Glutamatergic neuron (in vitro differentiated cells): ENCODE measurements at regions not wholly inside any gene's neighbourhood (a gene's known extent, or its start where the extent isn't known, plus 50 kb on each side); places are given as distances from the start of the nearest gene placed in this dataset.

Experiments used
- DNase-seq: peaks from one replicate; pipeline ENCODE4 v3.0.0; 2022
- H3K27ac Mint-ChIP-seq: one replicate; pipeline ENCODE4 v1.8.0; 2020; ENCODE audit warnings: mild to moderate bottlenecking, mixed read lengths, inconsistent platforms; ENCODE audit not compliant: unreplicated experiment
- H3K27me3 Mint-ChIP-seq: one replicate; pipeline ENCODE4 v1.8.0; 2020; ENCODE audit warnings: mild to moderate bottlenecking, moderate library complexity, mixed read lengths, inconsistent platforms; ENCODE audit not compliant: unreplicated experiment
- H3K36me3 Mint-ChIP-seq: one replicate; pipeline ENCODE4 v1.8.0; 2020; ENCODE audit warnings: mild to moderate bottlenecking, mixed read lengths, inconsistent platforms; ENCODE audit not compliant: unreplicated experiment
- H3K4me1 Mint-ChIP-seq: one replicate; pipeline ENCODE4 v1.8.0; 2020; ENCODE audit warnings: mild to moderate bottlenecking, low read depth, mixed read lengths, inconsistent platforms; ENCODE audit not compliant: unreplicated experiment
- H3K4me3 Mint-ChIP-seq: one replicate; pipeline ENCODE4 v1.8.0; 2020; ENCODE audit warnings: mild to moderate bottlenecking, mixed read lengths, inconsistent platforms; ENCODE audit not compliant: unreplicated experiment
- H3K9me3 Mint-ChIP-seq: one replicate; pipeline ENCODE4 v1.8.0; 2020; ENCODE audit warnings: mild to moderate bottlenecking, moderate library complexity, mixed read lengths, inconsistent platforms; ENCODE audit not compliant: unreplicated experiment
- TF ChIP-seq, protein P1 (sequence below): fragments of 200-600 bp; sonication (generic); IDR thresholded peaks from one replicate; pipeline ENCODE4 v1.5.0; 2021; ENCODE audit not compliant: partially characterized antibody, unreplicated experiment

- no peak for DNase-seq
- H3K4me1 Mint-ChIP-seq, result peaks cover 39% of the 10 kb centered on the region
- TF ChIP-seq, protein P1, sequence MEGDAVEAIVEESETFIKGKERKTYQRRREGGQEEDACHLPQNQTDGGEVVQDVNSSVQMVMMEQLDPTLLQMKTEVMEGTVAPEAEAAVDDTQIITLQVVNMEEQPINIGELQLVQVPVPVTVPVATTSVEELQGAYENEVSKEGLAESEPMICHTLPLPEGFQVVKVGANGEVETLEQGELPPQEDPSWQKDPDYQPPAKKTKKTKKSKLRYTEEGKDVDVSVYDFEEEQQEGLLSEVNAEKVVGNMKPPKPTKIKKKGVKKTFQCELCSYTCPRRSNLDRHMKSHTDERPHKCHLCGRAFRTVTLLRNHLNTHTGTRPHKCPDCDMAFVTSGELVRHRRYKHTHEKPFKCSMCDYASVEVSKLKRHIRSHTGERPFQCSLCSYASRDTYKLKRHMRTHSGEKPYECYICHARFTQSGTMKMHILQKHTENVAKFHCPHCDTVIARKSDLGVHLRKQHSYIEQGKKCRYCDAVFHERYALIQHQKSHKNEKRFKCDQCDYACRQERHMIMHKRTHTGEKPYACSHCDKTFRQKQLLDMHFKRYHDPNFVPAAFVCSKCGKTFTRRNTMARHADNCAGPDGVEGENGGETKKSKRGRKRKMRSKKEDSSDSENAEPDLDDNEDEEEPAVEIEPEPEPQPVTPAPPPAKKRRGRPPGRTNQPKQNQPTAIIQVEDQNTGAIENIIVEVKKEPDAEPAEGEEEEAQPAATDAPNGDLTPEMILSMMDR, result no peak
- peak overlapping the region; percentile 82 for H3K27ac Mint-ChIP-seq
- peaks cover 13% of the 10 kb centered on the region for H3K36me3 Mint-ChIP-seq
- H3K4me3 Mint-ChIP-seq, result peak overlapping the region; percentile 50
- peaks cover 5% of the 10 kb centered on the region for H3K27me3 Mint-ChIP-seq
- peaks cover 18% of the 10 kb centered on the region for H3K9me3 Mint-ChIP-seq
These were observed 333.8 kb upstream of the UMPS start for GRCh38 chr3:124396339-124396950.

GRCh38 chr3:124397088-124397487, 333.2 kb upstream of the UMPS start:
- Mint-ChIP-seq H3K27me3 (peaks cover 6% of the 10 kb centered on the region), H3K27ac (peak overlapping the region; percentile 82), H3K9me3 (peaks cover 21% of the 10 kb centered on the region)

GRCh38 chr3:124398594-124398993, 331.7 kb upstream of the UMPS start:
- Mint-ChIP-seq H3K27ac (no peak overlapping the region), H3K27me3 (peaks cover 6% of the 10 kb centered on the region), H3K9me3 (peaks cover 25% of the 10 kb centered on the region), H3K4me1 (peaks cover 59% of the 10 kb centered on the region), H3K36me3 (peaks cover 11% of the 10 kb centered on the region), H3K4me3 (no peak overlapping the region)
- TF ChIP-seq, protein P1, result no peak
- DNase-seq, result no peak

More at GRCh38 chr3:124397088-124397487, 333.2 kb upstream of the UMPS start:
- DNase-seq, result no peak
- peaks cover 11% of the 10 kb centered on the region for H3K36me3 Mint-ChIP-seq
- TF ChIP-seq, protein P1, result no peak
- peaks cover 45% of the 10 kb centered on the region for H3K4me1 Mint-ChIP-seq
- H3K4me3 Mint-ChIP-seq, result peak overlapping the region; percentile 70

DNA sequence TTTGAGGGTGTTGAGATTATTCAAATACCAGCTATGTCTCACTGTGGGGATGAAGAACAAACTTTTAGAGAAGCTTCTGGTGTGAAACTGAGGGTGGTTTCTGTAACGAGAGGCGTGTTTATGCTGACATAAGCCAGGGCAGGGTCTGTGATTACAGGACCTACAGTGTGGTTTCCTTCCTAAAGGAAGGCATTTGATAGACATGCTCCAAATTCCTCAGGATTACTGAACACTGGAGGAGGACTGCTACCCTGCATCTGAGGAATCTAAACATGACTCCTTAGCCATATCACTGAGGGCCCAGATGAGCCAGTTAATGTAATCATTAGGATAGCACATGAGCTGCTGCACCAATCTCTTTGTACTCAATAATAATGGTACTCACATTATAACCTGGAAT, 328.4 kb upstream of the UMPS start:
- no peak overlapping the region for H3K4me3 Mint-ChIP-seq
- H3K36me3 Mint-ChIP-seq, result peaks cover 19% of the 10 kb centered on the region
- TF ChIP-seq, protein P1, result no peak
- H3K27me3 Mint-ChIP-seq, result peaks cover 4% of the 10 kb centered on the region
- peak overlapping the region; percentile 72 for H3K27ac Mint-ChIP-seq
- peaks cover 20% of the 10 kb centered on the region for H3K9me3 Mint-ChIP-seq
- DNase-seq, result no peak
- H3K4me1 Mint-ChIP-seq, result peaks cover 33% of the 10 kb centered on the region

GRCh38 chr3:124402791-124403190, 327.5 kb upstream of the UMPS start:
- peaks cover 19% of the 10 kb centered on the region for H3K36me3 Mint-ChIP-seq
- peak; percentile 23 for DNase-seq
- TF ChIP-seq, protein P1, result no peak
- peak overlapping the region; percentile 58 for H3K4me3 Mint-ChIP-seq
- peak overlapping the region; percentile 77 for H3K27ac Mint-ChIP-seq
- peaks cover 20% of the 10 kb centered on the region for H3K9me3 Mint-ChIP-seq
- H3K27me3 Mint-ChIP-seq, result peaks cover 4% of the 10 kb centered on the region
- H3K4me1 Mint-ChIP-seq, result peaks cover 26% of the 10 kb centered on the region
